ENCODE measurements at regions not wholly inside any gene's neighbourhood (a gene's known extent, or its start where the extent isn't known, plus 50 kb on each side); places are given as distances from the start of the nearest gene placed in this dataset.

- DNase-seq (ENCODE audit: low spot score): no peak
Observed at GRCh38 chr1:232382671-232383070, 247.3 kb downstream of the SIPA1L2 start.

- no peak for DNase-seq (ENCODE audit: low spot score)
Observed at GRCh38 chr1:232381394-232382100, 248.4 kb downstream of the SIPA1L2 start.

DNA sequence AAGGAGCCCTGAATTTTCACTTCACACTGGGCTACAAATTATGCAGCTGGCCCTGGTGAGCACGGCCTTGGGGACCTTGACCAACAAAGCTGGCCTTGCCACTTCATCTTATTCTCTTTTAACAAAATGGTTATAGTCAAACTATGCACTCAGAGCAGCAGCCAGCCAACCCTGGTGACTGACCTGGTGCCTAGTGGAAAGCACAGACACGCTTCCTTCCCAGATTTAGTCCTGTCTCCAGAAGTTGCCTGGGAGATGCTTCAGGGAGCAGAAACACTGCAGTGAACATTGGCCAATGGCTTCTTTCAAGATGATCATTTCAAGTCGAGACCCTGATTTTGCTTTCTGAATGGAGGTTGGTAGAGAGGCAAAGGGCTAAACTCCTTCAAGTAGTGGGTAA lies 249.3 kb downstream of the SIPA1L2 start:
- no peak for DNase-seq (ENCODE audit: low spot score)

DNA sequence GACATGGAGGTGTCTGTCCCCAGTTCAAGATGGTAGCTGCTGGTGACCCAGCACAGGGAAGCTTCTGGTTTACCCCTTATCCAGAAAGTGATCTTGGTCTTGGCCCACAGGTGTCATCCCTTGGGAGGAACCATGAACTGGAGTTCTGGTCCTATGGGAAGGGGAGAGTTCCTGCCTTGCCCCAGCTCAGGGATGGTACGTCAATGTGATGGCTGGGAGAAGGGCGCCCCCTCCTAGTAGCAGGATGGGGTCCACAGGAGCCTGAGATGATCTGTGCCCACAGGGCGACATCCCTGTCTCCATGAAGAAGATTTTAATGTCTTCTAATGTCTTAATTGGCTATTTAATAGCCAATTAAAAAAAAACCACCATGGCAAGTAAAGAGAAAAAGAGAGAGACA lies 249.8 kb downstream of the SIPA1L2 start:
- DNase-seq (ENCODE audit: low spot score): no peak

- DNase-seq (ENCODE audit: low spot score): no peak
Observed at GRCh38 chr1:232379063-232379434, 250.9 kb downstream of the SIPA1L2 start.

DNA sequence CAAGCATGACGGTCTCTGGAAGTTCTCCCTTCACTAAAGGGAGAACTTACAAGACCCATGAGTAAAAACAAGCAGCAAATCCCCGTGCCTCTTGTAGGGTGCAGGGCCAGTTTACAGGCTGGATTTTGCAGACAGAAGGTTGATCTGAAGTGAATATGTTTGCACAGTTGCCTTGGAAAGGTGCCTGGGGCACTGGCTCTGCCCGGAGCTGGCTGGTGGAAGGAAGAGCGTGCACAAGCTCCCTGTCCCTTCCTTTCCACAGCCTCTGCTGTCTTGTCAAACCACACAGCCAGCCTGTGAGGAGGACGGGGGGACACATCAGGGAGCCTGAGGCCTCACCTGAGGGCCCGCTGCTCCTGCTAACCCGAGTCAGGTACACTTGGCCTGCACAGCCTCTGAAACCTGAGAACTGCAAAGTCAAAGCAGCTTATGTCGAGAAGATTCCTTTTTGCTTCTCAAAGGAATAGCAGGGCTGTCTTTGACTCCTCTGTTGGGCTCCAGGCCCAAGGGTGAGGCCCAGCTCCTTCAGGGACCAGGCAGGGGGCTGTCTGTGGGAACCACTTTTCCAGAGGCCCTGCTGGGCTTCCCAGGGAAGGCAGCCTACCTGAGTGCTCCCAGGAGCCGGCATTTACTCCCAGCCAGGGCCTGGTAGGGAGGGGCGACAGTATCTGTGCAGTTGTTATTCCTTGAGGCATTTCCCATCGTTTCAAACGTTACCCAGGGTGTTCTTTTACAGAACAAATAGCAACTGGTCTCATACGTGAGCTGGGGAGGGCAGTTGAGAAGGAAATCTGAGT lies 251.5 kb downstream of the SIPA1L2 start:
- no peak for DNase-seq (ENCODE audit: low spot score)

DNA sequence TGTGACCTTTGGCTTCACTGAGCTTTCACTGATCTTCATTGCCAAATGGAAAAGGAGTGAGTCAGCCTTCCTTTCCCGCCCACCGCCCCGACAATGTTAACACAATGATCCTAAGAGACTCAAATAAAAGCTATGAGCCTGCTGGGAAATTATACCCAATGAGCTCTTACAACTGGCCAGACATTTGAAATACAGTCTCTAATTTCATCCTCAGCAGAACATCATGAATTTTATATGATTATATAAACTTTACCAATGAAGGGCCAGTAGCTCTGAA lies 252.5 kb downstream of the SIPA1L2 start:
- DNase-seq (ENCODE audit: low spot score): no peak

DNA sequence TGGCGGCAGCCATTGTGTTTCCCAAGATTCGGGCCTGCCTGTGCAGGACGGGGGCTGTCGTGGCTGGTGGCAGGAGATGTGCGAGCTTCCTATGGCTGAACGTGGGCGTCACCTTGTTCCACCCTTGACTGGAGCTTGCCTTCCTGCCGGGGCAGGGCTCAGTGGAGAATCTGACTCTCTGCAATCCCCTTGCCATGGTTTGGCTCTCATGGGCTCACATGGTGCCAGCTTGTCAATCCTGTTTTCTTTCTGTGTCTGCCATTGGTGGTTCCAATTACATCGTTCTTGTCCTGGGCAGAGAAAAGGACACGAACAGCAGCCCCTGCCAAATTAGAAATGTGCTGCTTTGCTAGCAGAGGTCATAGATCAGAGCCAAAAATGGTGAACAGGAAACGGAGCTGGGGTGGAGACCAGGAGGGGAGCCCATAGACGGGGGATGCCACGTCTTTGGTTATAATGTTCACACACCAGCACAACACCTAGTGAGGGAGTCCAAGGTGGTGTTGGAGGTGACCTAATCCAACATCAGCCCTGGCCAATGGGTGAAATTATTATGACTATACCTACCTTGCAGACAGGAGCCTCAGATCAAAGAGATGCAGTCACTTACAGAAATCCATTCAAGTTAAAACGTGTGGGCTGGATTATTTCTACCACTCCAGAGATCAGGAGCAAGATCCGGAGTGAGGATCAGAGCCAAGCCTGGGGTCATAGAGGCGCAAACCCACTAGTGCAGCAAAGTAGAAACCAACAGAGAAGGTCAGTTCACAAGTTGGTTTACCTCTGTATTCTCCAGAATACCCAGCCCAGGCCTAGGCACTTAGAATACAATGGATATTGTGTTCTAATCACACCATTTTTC lies 253.1 kb downstream of the SIPA1L2 start:
- no peak for DNase-seq (ENCODE audit: low spot score)

DNA sequence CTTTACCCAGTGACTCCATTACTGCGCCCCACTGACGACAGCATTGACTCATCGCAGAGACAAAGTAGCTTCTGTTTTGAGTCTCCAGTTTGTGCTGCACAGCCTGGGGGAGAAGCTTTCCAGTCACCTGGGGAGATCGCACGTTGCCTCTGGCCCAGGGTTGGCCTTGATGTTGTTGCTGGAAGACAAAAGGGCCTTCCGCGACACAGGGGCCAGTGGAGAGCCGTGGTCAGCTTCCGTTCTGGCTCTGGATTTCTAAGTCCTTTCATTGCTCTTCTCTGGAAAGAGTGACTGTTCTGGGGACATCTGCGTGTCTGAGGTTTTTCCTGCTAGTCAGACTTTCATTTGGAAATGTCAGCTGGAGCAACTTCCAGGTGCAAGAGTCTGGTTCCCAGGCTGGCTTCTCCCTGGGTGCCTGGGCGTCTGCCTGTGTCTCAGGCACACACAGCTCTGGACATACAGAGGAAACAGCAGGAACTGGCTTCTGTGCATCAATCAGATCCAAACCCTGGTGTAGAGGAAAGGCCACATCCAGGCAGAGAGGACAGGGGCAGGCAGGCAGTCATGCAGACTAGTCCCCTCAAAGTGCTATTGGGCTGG lies 257.0 kb downstream of the SIPA1L2 start:
- no peak for DNase-seq (ENCODE audit: low spot score)

- no peak for DNase-seq (ENCODE audit: low spot score)
Observed at GRCh38 chr1:232372431-232372830, 257.5 kb downstream of the SIPA1L2 start.

GRCh38 chr1:232369451-232370296 lies 260.3 kb downstream of the SIPA1L2 start:
- DNase-seq (ENCODE audit: low spot score): no peak

- DNase-seq (ENCODE audit: low spot score): no peak
Observed at GRCh38 chr1:232368821-232369321, 261.1 kb downstream of the SIPA1L2 start.

DNA sequence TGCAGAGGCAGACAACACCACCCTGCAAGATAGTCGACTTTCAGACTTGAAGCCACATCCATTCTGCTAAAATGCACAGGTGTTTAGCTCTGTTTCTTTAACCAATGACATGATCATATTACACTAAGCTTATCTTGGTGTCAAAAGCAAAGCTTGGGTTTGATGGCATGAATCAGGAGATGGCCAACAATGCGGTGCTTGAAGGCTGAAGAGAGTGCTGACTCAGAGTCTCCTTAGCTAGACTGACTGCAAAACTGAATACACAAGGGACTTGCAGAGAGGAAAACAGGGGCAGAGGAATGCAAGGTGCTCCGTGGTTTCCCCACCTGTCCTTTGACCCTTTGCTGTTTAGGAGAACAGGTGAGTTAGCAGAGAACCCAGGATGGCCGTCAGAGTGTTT lies 262.6 kb downstream of the SIPA1L2 start:
- DNase-seq (ENCODE audit: low spot score): no peak

GRCh38 chr1:232364654-232365382 lies 265.1 kb downstream of the SIPA1L2 start:
- no peak for DNase-seq (ENCODE audit: low spot score)

DNA sequence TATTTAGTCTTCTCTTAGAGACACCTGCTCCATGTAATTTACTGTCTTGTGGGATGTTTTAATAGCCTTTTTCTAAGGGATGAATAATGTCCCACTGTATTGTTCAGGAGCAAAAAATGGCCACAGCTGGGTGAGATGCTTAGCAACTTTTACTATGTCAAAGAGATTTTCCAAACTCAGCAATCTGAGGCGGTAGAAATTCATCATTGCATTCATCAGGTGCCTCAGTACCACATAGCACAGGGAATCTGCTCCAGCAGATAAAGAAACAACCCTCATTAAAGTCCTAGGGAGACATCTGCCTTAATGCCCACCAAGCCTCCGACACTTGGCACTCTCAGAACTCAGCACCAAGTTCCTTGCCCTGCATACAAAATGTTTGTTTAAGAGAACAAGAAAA lies 266.9 kb downstream of the SIPA1L2 start:
- no peak for DNase-seq (ENCODE audit: low spot score)

- no peak for DNase-seq (ENCODE audit: low spot score)
Observed at GRCh38 chr1:232357416-232357815, 272.5 kb downstream of the SIPA1L2 start.

DNA sequence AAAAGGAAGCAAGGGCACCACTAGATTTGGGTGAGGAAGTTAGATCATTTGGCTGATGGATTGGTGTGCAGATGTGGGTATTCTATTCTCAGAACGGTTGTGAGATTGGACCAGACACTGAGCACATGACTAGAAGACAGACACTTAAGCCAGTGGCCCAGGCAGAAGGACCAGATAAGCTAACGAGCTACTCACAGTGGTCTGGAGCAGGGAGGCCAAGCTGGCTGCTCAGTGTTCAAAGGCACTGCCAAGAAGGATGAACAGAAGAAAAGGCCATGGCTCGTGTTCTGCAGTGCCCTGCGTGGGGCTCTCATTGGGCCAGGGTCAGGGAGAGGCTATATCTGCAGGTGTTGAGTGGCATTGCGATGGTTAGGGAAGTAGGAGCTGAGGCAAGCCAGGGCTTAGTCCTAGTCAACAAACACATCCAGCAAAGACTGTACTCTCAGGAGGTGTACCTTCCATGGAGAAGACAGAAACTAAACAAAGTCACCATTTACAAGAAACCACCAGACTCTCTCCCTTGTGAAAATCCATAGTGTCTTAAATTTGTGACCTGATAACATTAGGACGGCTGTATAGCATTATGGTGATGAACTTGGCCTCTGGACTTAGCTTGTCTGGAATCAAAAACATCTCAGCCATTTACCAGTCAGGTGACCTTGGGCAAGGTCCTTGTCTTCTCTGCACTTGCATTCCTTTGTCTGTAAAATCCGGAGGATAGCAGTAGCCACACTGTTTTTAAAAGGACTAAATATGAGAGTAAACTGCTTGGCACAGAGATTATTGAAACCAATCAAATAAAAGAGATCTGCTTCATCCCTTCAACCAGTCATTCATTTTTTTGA lies 274.5 kb downstream of the SIPA1L2 start:
- no peak for DNase-seq (ENCODE audit: low spot score)

GRCh38 chr1:232353001-232353400 lies 276.9 kb downstream of the SIPA1L2 start:
- no peak for DNase-seq (ENCODE audit: low spot score)

DNA sequence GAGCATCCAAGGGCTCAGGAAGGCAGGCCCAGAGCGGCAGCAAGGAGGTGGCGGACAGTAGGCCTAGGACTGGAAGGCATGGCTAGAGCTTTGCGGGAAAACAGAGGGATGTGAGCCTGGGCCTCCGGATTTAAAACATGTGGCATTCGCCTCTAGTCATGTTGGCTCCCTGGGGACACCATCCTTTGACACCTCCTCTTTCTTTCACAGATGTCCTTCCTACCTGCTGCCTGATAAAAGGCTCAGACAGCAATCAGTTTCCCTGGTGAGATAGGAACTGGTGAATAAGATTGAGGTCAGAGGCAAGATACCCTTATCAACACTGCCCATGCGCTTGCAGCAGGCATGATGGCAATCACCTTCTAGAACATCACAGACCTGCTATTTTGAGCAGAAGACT lies 277.6 kb downstream of the SIPA1L2 start:
- no peak for DNase-seq (ENCODE audit: low spot score)

DNA sequence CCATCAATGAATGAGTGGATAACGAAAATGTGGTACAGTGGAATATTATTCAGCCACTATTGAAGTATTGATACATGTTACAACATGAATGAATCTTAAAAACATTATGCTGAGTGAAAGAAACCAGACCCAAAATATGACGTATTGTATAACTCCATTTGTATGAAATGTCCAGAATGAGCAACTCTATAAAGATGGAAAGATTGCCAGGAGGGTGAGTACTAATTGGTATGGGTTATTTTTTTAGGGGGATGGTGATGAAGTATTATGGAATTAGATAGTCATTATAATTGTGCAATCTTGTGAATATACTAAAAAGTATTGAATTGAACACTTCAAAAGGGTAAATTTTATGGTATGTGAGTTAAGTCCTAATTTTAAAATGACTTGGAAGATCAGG lies 278.6 kb downstream of the SIPA1L2 start:
- DNase-seq (ENCODE audit: low spot score): no peak
